ENCODE measurements at regions not wholly inside any gene's neighbourhood (a gene's known extent, or its start where the extent isn't known, plus 50 kb on each side); places are given as distances from the start of the nearest gene placed in this dataset.

DNA sequence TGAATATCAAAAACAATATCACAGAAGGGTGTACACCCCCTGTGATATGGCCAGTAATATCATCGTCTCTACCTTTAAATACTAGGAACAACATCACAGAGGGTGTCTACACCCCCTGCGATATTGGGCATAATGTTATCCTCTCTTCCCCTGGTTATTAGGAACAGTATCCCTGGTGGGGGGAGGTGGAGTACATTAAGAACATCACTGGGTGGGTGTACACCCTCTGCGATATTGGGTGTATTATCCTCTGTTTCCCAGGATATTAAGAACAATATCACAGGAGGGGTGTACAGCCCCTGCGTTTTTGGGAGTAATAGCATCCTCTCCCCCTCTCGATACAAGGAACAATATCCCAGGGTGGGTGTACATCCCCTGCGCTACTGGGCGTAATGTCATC is 1932.8 kb downstream of the SUCLG1 start:
- Histone ChIP-seq H3K27me3 (ENCODE audit: control insufficient read depth in 3 of 3, insufficient read depth in 3 of 3, low read length in 2 of 3) (no peaks in the 10 kb centered on the region), H3K27ac (ENCODE audit: low read depth in 1 of 2, low read length in 1 of 2) (no peak overlapping the region), H3K9ac (ENCODE audit: insufficient read depth in 1 of 2, low read length in 2 of 2) (no peak overlapping the region), H3K4me3 (no peak overlapping the region), H3K4me1 (ENCODE audit: control insufficient read depth in 5 of 5, insufficient read depth in 5 of 5, low read length in 5 of 5) (no peaks in the 10 kb centered on the region), H3K9me3 (ENCODE audit: control insufficient read depth in 4 of 4, insufficient read depth in 3 of 4, low read length in 3 of 4) (no peaks in the 10 kb centered on the region), H3K36me3 (ENCODE audit: control insufficient read depth in 4 of 4, insufficient read depth in 4 of 4, low read length in 4 of 4) (no peaks in the 10 kb centered on the region)
- no peak for ATAC-seq (ENCODE audit: insufficient read depth, low FRiP score)
- TF ChIP-seq, protein P1, sequence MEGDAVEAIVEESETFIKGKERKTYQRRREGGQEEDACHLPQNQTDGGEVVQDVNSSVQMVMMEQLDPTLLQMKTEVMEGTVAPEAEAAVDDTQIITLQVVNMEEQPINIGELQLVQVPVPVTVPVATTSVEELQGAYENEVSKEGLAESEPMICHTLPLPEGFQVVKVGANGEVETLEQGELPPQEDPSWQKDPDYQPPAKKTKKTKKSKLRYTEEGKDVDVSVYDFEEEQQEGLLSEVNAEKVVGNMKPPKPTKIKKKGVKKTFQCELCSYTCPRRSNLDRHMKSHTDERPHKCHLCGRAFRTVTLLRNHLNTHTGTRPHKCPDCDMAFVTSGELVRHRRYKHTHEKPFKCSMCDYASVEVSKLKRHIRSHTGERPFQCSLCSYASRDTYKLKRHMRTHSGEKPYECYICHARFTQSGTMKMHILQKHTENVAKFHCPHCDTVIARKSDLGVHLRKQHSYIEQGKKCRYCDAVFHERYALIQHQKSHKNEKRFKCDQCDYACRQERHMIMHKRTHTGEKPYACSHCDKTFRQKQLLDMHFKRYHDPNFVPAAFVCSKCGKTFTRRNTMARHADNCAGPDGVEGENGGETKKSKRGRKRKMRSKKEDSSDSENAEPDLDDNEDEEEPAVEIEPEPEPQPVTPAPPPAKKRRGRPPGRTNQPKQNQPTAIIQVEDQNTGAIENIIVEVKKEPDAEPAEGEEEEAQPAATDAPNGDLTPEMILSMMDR (IDR thresholded peaks at IDR 0.05; ENCODE audit: control extremely low read depth, extremely low read depth) = no peak
- 92% methylated on average over 7 of the region's 7 CpGs for WGBS, 2 donors
- DNase-seq = no peak

DNA sequence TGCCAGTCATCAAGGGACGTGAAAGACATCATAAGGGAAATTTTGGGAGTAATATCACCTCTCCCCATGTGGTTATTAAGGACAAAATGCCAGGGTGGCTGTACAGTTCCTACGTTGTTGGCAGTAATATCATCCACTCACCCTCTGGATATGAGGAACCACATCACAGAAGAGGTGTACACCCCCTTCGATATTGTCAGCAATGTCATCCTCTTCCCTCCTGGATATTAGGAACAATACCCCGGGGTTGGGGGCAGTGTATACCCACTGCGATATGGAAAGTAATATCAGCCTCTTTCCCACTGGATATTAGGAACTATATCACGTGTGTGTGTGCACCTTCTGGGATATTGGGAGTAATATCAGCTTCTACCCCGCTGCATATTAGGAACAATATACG is 1933.3 kb downstream of the SUCLG1 start:
- Histone ChIP-seq H3K27me3 (ENCODE audit: control insufficient read depth in 3 of 3, insufficient read depth in 3 of 3, low read length in 2 of 3) (no peaks in the 10 kb centered on the region), H3K4me1 (ENCODE audit: control insufficient read depth in 5 of 5, insufficient read depth in 5 of 5, low read length in 5 of 5) (no peaks in the 10 kb centered on the region), H3K4me3 (no peak overlapping the region), H3K9me3 (ENCODE audit: control insufficient read depth in 4 of 4, insufficient read depth in 3 of 4, low read length in 3 of 4) (no peaks in the 10 kb centered on the region), H3K36me3 (ENCODE audit: control insufficient read depth in 4 of 4, insufficient read depth in 4 of 4, low read length in 4 of 4) (no peaks in the 10 kb centered on the region), H3K27ac (ENCODE audit: low read depth in 1 of 2, low read length in 1 of 2) (no peak overlapping the region), H3K9ac (ENCODE audit: insufficient read depth in 1 of 2, low read length in 2 of 2) (no peak overlapping the region)
- DNase-seq = no peak
- ATAC-seq (ENCODE audit: insufficient read depth, low FRiP score) = no peak
- 91 to 93% methylated on average over 8 of the region's 8 CpGs for WGBS, 2 donors
- TF ChIP-seq, protein P1 (IDR thresholded peaks at IDR 0.05; ENCODE audit: control extremely low read depth, extremely low read depth) = no peak

DNA sequence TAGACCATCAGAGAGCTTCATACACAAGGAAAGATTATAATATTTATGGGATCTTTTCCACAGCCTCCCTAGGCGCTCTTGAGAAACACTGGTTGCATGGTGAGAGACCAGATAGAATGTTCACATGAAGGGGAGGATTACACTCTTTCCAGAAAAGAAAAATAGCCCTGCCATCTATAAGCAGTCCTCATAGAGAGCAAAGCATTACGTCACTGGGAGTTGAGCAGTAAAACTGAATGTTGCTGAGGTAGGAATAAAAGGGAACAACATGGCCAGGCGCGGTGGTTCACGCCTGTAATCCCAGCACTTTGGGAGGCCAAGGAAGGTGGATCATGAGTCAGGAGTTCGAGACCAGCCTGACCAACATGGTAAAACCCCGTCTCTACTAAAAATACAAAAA is 1934.3 kb downstream of the SUCLG1 start:
- WGBS, 2 donors = 91 to 93% methylated on average over 7 of the region's 7 CpGs
- H3K27me3 ChIP-seq (ENCODE audit: control insufficient read depth in 3 of 3, insufficient read depth in 3 of 3, low read length in 2 of 3) = no peaks in the 10 kb centered on the region
- no peak overlapping the region for H3K9ac ChIP-seq (ENCODE audit: insufficient read depth in 1 of 2, low read length in 2 of 2)
- no peaks in the 10 kb centered on the region for H3K36me3 ChIP-seq (ENCODE audit: control insufficient read depth in 4 of 4, insufficient read depth in 4 of 4, low read length in 4 of 4)
- H3K27ac ChIP-seq (ENCODE audit: low read depth in 1 of 2, low read length in 1 of 2) = no peak overlapping the region
- DNase-seq (no peak), ATAC-seq (ENCODE audit: insufficient read depth, low FRiP score) (no peak)
- no peaks in the 10 kb centered on the region for H3K4me1 ChIP-seq (ENCODE audit: control insufficient read depth in 5 of 5, insufficient read depth in 5 of 5, low read length in 5 of 5)
- H3K9me3 ChIP-seq (ENCODE audit: control insufficient read depth in 4 of 4, insufficient read depth in 3 of 4, low read length in 3 of 4) = no peaks in the 10 kb centered on the region
- TF ChIP-seq, protein P1 (IDR thresholded peaks at IDR 0.05; ENCODE audit: control extremely low read depth, extremely low read depth) = no peak
- no peak overlapping the region for H3K4me3 ChIP-seq

DNA sequence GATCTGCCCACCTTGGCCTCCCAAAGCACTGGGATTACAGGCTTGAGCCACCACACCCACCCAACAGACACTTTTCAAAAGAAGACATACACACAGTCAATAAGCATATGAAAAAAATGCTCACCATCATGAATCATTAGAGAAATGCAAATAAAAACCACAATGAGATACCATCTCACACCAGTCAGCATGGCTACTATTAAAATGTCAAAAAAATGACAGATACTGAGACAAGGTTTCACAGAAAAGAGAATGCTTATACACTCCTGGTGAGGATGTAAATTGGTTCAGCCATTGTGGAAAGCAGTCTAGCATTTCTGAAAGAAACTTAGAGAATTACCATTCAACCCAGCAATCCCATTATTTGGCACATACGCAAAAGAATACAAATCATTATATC is 1947.2 kb downstream of the SUCLG1 start:
- TF ChIP-seq, protein P1 (IDR thresholded peaks at IDR 0.05; ENCODE audit: control extremely low read depth, extremely low read depth) = no peak
- Histone ChIP-seq H3K27ac (ENCODE audit: low read depth in 1 of 2, low read length in 1 of 2) (no peak overlapping the region), H3K4me1 (ENCODE audit: control insufficient read depth in 5 of 5, insufficient read depth in 5 of 5, low read length in 5 of 5) (no peaks in the 10 kb centered on the region), H3K27me3 (ENCODE audit: control insufficient read depth in 3 of 3, insufficient read depth in 3 of 3, low read length in 2 of 3) (no peaks in the 10 kb centered on the region), H3K36me3 (ENCODE audit: control insufficient read depth in 4 of 4, insufficient read depth in 4 of 4, low read length in 4 of 4) (no peaks in the 10 kb centered on the region), H3K4me3 (no peak overlapping the region), H3K9ac (ENCODE audit: insufficient read depth in 1 of 2, low read length in 2 of 2) (no peak overlapping the region), H3K9me3 (ENCODE audit: control insufficient read depth in 4 of 4, insufficient read depth in 3 of 4, low read length in 3 of 4) (peaks cover 0 to 6% (median 3%) of the 10 kb centered on the region in 4 donors)
- 98 to 99% methylated on average over 1 of the region's 1 CpG for WGBS, 2 donors
- ATAC-seq (ENCODE audit: insufficient read depth, low FRiP score) (no peak), DNase-seq (no peak)
